Erythroblast (primary cell): ENCODE measurements at regions not wholly inside any gene's neighbourhood (a gene's known extent, or its start where the extent isn't known, plus 50 kb on each side); places are given as distances from the start of the nearest gene placed in this dataset.

ENCODE experiments used
- GATA1 ChIP-seq: IDR thresholded peaks from 2 replicates; pipeline ENCODE4 v1.6.1; 2011; ENCODE audit warnings: low read depth, mild to moderate bottlenecking, control low read depth, low read length, moderate library complexity
- POLR2A ChIP-seq: IDR thresholded peaks from 2 replicates; pipeline ENCODE4 v1.6.1; 2011; ENCODE audit warnings: mild to moderate bottlenecking, low read length

DNA sequence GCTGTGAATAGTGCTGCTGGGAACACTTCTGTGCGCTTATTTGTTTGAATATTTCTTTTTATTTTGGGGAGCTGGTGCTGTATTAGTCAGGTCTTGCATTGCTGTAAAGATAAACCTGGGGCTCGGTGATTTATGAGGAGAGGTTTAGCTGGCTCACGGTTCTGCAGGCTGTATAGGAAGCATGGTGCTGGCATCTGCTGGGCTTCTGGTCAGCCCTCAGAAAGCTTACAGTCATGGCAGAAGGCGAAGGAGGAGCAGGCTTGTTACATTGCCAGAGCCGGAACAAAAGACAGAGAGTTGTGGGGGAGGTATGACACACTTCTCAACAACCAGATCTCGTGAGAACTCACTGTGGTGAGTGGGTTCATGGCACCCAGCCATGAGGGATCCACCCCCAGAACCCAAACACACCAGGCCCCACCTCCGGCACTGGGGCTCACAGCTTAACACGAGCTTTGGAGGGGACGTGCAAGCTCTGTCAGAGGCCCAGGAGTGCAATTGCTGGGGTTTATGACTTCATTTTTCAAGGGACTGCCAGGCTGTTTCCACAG lies 68.8 kb upstream of the GATA5 start:
- no peak for TF ChIP-seq POLR2A
- TF ChIP-seq GATA1 = no peak
